K562 (cell line): ENCODE measurements at regions not wholly inside any gene's neighbourhood (a gene's known extent, or its start where the extent isn't known, plus 50 kb on each side); places are given as distances from the start of the nearest gene placed in this dataset.

Source experiments
- ATAC-seq: fragments of 200-7000 bp; cut with Tn5 transposase; 3 replicates; pipeline ENCODE4 v1.9.1; 2020; ENCODE audit warnings: moderate library complexity
- BruUV-seq: library from RNA; stranded (reverse); fragments of 400-500 nt; replicated peaks from 2 replicates; lab custom pipeline; 2021; lab: Mats Ljungman, UMichigan
- CTCF ChIA-PET: fragments of 300-600 bp; formaldehyde crosslinking; extraction: SDS; loops from one replicate; lab custom pipeline; 2021; ENCODE audit warnings: low intra/inter-chr PET ratio; lab: Yijun Ruan, JAX
- POLR2A ChIA-PET: fragments of 300-600, 350-650 bp; sonication (Branson Sonifier 250); formaldehyde crosslinking; extraction: SDS; loops from one replicate; lab custom pipeline; 2021; ENCODE audit warnings: antibody characterized with exemption, inconsistent platforms; lab: Yijun Ruan, JAX
- DNase-seq, 4 experiments: peaks; one replicate each; pipeline versions ENCODE4 v3.0.0 to v3.0.0-alpha.2; 2011 to 2018; ENCODE audit warnings: low spot score in 3 of 4, mixed read lengths in 3 of 4; ENCODE audit errors: extremely low read depth in 1 of 4
- FAIRE-seq: peaks from 2 replicates; lab custom pipeline; 2011; peaks lifted over from hg19 to GRCh38; lab: Jason Lieb, UNC
- H2AFZ ChIP-seq: 2 replicates; pipeline ENCODE4 v1.6.0; 2011; ENCODE audit warnings: low read depth, low read length, control low read depth, inconsistent platforms
- H3K27ac ChIP-seq: fragments of 200-600 bp; 3 replicates; pipeline ENCODE4 v1.8.0; 2011; ENCODE audit warnings: low read depth, mild to moderate bottlenecking, control low read depth, inconsistent platforms, low read length, moderate library complexity, mixed read lengths; ENCODE audit errors: extremely low read depth
- H3K27me3 ChIP-seq, 2 experiments: fragments of 300-600 bp in 1 of 2; 2 replicates in 1 of 2; 3 replicates in 1 of 2; pipeline versions ENCODE4 v1.6.0 to v1.8.0; 2011; ENCODE audit warnings: inconsistent platforms in 2 of 2, low read length in 2 of 2, mild to moderate bottlenecking in 1 of 2, mixed read lengths in 1 of 2, moderate library complexity in 1 of 2; ENCODE audit not compliant: control insufficient read depth in 2 of 2, insufficient read depth in 2 of 2
- H3K36me3 ChIP-seq: fragments of 300-600 bp; 3 replicates; pipeline ENCODE4 v1.8.0; 2011; ENCODE audit warnings: mild to moderate bottlenecking, low read length, inconsistent platforms; ENCODE audit not compliant: control insufficient read depth, insufficient read depth
- H3K4me1 ChIP-seq, 2 experiments: fragments of 200-600 bp in 1 of 2; replicated peaks in 1 of 2; 2 replicates in 1 of 2; 3 replicates in 1 of 2; pipeline versions ENCODE4 v1.5.1 to v1.8.0; 2011; ENCODE audit warnings: inconsistent platforms in 2 of 2, low read length in 2 of 2, mild to moderate bottlenecking in 1 of 2, mixed read lengths in 1 of 2, moderate library complexity in 1 of 2; ENCODE audit not compliant: control insufficient read depth in 2 of 2, insufficient read depth in 2 of 2
- H3K4me2 ChIP-seq: 2 replicates; pipeline ENCODE4 v1.6.1; 2011; ENCODE audit warnings: low read length, control low read depth, inconsistent platforms, mixed read lengths; ENCODE audit not compliant: insufficient read depth
- H3K4me3 ChIP-seq: fragments of 200-600 bp; sonication (generic), shearing (Covaris generic); 2 replicates; pipeline ENCODE4 v1.5.1; 2016; ENCODE audit warnings: control low read depth, inconsistent platforms
- H3K79me2 ChIP-seq: fragments of 200-600 bp; 3 replicates; pipeline ENCODE4 v1.8.0; 2011; ENCODE audit warnings: low read length, inconsistent platforms; ENCODE audit not compliant: control insufficient read depth, insufficient read depth
- H3K9ac ChIP-seq, 2 experiments: 2 replicates each; pipeline versions ENCODE4 v1.6.0 to v1.6.1; 2011; ENCODE audit warnings: low read depth in 2 of 2, low read length in 2 of 2, control low read depth in 1 of 2, inconsistent platforms in 1 of 2, mild to moderate bottlenecking in 1 of 2, mixed read lengths in 1 of 2; ENCODE audit not compliant: insufficient read depth in 1 of 2
- H3K9me1 ChIP-seq: one replicate; pipeline ENCODE4 v1.6.0; 2011; ENCODE audit warnings: inconsistent platforms, mild to moderate bottlenecking, low read length, moderate library complexity; ENCODE audit not compliant: control insufficient read depth, insufficient read depth
- H3K9me3 ChIP-seq: replicated peaks from 2 replicates; pipeline ENCODE4 v1.5.1; 2011; ENCODE audit warnings: low read depth, low read length, inconsistent platforms; ENCODE audit not compliant: control insufficient read depth, insufficient read depth
- H4K20me1 ChIP-seq: replicated peaks from 2 replicates; pipeline ENCODE4 v1.6.1; 2011; ENCODE audit warnings: low read length, inconsistent platforms, mixed read lengths; ENCODE audit not compliant: control insufficient read depth, insufficient read depth
- MAX ChIP-seq: sonication (generic); formaldehyde crosslinking; IDR thresholded peaks from 2 replicates; pipeline ENCODE4 v1.9.0; 2022; ENCODE audit warnings: mild to moderate bottlenecking, missing genetic modification reagents
- MCM7 ChIP-seq, 2 experiments: fragments of 450-650 bp; IDR thresholded peaks; 2 replicates each; pipeline ENCODE4 v1.6.1; 2016 to 2018
- MXI1 ChIP-seq: IDR thresholded peaks from 2 replicates; pipeline ENCODE4 v1.6.1; 2011; ENCODE audit warnings: low read depth, mild to moderate bottlenecking, improper control_type of control experiment, low read length
- NR2F6 ChIP-seq: fragments of 450-650 bp; formaldehyde crosslinking; IDR thresholded peaks from 2 replicates; pipeline ENCODE4 v1.4.0; 2020; ENCODE audit warnings: mild to moderate bottlenecking
- SMARCB1 ChIP-seq: IDR thresholded peaks from 2 replicates; pipeline ENCODE4 v1.6.1; 2011; ENCODE audit warnings: improper control_type of control experiment, low read depth; ENCODE audit not compliant: insufficient read length
- SMARCC2 ChIP-seq: fragments of 450-650 bp; IDR thresholded peaks from 2 replicates; pipeline ENCODE4 v1.6.1; 2017; ENCODE audit warnings: antibody characterized with exemption, moderate library complexity, mild to moderate bottlenecking, low read depth
- WGBS: fragments of 100-300 bp; shearing (Covaris generic); methylation state at CpG from one replicate; pipeline ENCODE4 v1.1.6; 2016; ENCODE audit warnings: low coverage, mixed read lengths; ENCODE audit not compliant: insufficient coverage; ENCODE audit errors: missing lambda C conversion rate; 5-methylcytosine and 5-hydroxymethylcytosine counted together
- in situ Hi-C: fragments of 300-500 bp; cut with MboI; formaldehyde crosslinking; loops from 4 replicates; pipeline ENCODE4 v1.15.0; 2018; ENCODE audit warnings: inconsistent platforms, mixed read lengths
- intact Hi-C: fragments of 100-400 bp; cut with micrococcal nuclease; formaldehyde crosslinking; loops from 2 replicates; pipeline ENCODE4 v1.14.2; 2022
- TF ChIP-seq, protein P1 (sequence below): fragments of 450-650 bp; formaldehyde crosslinking; IDR thresholded peaks from 2 replicates; pipeline ENCODE4 v1.4.0; 2020; ENCODE audit warnings: mild to moderate bottlenecking, moderate library complexity
- TF ChIP-seq, protein P2 (sequence below): fragments of 250-450 bp; sonication (Bioruptor Pico); IDR thresholded peaks from 2 replicates; pipeline ENCODE4 v1.5.1; 2021; ENCODE audit warnings: mild to moderate bottlenecking
- TF ChIP-seq, protein P3 (sequence below): fragments of 450-650 bp; IDR thresholded peaks from 2 replicates; pipeline ENCODE4 v1.6.1; 2016; ENCODE audit warnings: low read depth, mild to moderate bottlenecking, moderate library complexity
- TF ChIP-seq, protein P4 (sequence below): sonication (generic); formaldehyde crosslinking; IDR thresholded peaks from 2 replicates; pipeline ENCODE4 v1.8.1; 2022; ENCODE audit warnings: missing genetic modification reagents

GRCh38 chr2:51208521-51208920 is 176.6 kb upstream of the NRXN1 start:
- ChIA-PET POLR2A (no interaction called here), CTCF (no interaction called here)
- in situ Hi-C loops (no loop called here), intact Hi-C loops (no loop called here)
- Histone ChIP-seq H4K20me1 (no peaks in the 10 kb centered on the region), H3K4me2 (no peak overlapping the region), H2AFZ (no peak overlapping the region), H3K9me3 (no peaks in the 10 kb centered on the region), H3K4me3 (no peak overlapping the region), H3K79me2 (no peaks in the 10 kb centered on the region), H3K27me3 (no peaks in the 10 kb centered on the region), H3K9ac (no peak overlapping the region), H3K4me1 (no peaks in the 10 kb centered on the region), H3K9me1 (no peaks in the 10 kb centered on the region), H3K36me3 (no peaks in the 10 kb centered on the region), H3K27ac (no peak overlapping the region)
- WGBS = 0% methylated on average over 1 of the region's 1 CpG
- no peak for ATAC-seq
- no TSS peak for BruUV-seq
- TF ChIP-seq MAX (CRISPR knock-in tag) = no peak
- TF ChIP-seq, protein P1, sequence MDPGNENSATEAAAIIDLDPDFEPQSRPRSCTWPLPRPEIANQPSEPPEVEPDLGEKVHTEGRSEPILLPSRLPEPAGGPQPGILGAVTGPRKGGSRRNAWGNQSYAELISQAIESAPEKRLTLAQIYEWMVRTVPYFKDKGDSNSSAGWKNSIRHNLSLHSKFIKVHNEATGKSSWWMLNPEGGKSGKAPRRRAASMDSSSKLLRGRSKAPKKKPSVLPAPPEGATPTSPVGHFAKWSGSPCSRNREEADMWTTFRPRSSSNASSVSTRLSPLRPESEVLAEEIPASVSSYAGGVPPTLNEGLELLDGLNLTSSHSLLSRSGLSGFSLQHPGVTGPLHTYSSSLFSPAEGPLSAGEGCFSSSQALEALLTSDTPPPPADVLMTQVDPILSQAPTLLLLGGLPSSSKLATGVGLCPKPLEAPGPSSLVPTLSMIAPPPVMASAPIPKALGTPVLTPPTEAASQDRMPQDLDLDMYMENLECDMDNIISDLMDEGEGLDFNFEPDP (CRISPR knock-in tag) = no peak
- TF ChIP-seq, protein P2, sequence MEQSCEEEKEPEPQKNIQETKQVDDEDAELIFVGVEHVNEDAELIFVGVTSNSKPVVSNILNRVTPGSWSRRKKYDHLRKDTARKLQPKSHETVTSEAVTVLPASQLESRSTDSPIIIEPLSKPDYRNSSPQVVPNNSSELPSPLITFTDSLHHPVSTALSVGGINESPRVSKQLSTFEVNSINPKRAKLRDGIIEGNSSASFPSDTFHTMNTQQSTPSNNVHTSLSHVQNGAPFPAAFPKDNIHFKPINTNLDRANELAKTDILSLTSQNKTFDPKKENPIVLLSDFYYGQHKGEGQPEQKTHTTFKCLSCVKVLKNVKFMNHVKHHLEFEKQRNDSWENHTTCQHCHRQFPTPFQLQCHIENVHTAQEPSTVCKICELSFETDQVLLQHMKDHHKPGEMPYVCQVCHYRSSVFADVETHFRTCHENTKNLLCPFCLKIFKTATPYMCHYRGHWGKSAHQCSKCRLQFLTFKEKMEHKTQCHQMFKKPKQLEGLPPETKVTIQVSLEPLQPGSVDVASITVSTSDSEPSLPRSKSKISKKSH = no peak
- TF ChIP-seq NR2F6 (CRISPR knock-in tag) = no peak
- no peak for TF ChIP-seq MXI1
- TF ChIP-seq, protein P3, sequence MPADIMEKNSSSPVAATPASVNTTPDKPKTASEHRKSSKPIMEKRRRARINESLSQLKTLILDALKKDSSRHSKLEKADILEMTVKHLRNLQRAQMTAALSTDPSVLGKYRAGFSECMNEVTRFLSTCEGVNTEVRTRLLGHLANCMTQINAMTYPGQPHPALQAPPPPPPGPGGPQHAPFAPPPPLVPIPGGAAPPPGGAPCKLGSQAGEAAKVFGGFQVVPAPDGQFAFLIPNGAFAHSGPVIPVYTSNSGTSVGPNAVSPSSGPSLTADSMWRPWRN = no peak
- no peak for TF ChIP-seq SMARCB1
- TF ChIP-seq MCM7 (IDR thresholded peaks at IDR 0.05) = no peak
- TF ChIP-seq SMARCC2 = no peak
- TF ChIP-seq, protein P4, sequence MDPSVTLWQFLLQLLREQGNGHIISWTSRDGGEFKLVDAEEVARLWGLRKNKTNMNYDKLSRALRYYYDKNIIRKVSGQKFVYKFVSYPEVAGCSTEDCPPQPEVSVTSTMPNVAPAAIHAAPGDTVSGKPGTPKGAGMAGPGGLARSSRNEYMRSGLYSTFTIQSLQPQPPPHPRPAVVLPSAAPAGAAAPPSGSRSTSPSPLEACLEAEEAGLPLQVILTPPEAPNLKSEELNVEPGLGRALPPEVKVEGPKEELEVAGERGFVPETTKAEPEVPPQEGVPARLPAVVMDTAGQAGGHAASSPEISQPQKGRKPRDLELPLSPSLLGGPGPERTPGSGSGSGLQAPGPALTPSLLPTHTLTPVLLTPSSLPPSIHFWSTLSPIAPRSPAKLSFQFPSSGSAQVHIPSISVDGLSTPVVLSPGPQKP = no peak
- DNase-seq = no peak
- FAIRE-seq = no peak
